ENCODE measurements at regions not wholly inside any gene's neighbourhood (a gene's known extent, or its start where the extent isn't known, plus 50 kb on each side); places are given as distances from the start of the nearest gene placed in this dataset.

DNA sequence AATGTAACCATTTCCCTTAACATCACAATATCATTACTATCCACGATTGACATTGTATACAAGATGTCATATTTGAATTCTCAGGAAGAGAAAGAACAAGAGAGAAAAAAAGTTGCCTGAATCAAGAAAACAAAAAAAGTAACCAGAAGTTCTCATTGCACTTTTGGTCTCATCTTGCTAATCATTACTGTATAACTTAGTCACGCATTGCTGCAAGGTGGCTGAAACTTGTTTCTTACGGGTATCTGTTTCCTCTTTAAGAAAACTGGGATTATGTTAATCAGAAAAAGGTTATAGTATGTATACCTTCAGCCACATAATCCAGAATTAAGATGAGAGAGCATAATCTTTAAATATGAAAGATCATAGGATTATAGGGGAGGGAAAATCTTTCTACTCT lies 639.7 kb upstream of the SYT4 start:
- peaks cover 10 to 23% of the 10 kb centered on the region in 2 experiments; a peak in 2 of 4 replicates for H3K9me3 ChIP-seq (ENCODE audit: control insufficient read depth in 1 of 2, insufficient read depth in 1 of 2, low read depth in 1 of 2, low read length in 2 of 2)
- CTCF ChIA-PET = no interaction called here
- H3K4me3 ChIP-seq (replicated peaks in 1 of 2; ENCODE audit: low read depth in 1 of 2, low read length in 2 of 2) = no peak overlapping the region
- no peak overlapping the region for H3K27ac ChIP-seq (ENCODE audit: low read depth, low read length)
- H3K36me3 ChIP-seq (ENCODE audit: control insufficient read depth in 1 of 2, insufficient read depth in 2 of 2, low read length in 2 of 2) = no peaks in the 10 kb centered on the region
- no peak overlapping the region for H3K9ac ChIP-seq (ENCODE audit: low read length)
- ATAC-seq = no peak
- no peak for DNase-seq (ENCODE audit: low read depth, low spot score)
- H3K79me2 ChIP-seq (ENCODE audit: insufficient read depth, low read length) = no peaks in the 10 kb centered on the region
- no peaks in the 10 kb centered on the region for H3K4me1 ChIP-seq (ENCODE audit: control insufficient read depth in 1 of 2, insufficient read depth in 2 of 2, low read length in 2 of 2)
- H4K20me1 ChIP-seq (ENCODE audit: insufficient read depth) = no peaks in the 10 kb centered on the region
- no peaks in the 10 kb centered on the region for H3K9me2 ChIP-seq (ENCODE audit: insufficient read depth)
- TF ChIP-seq CBX3 (IDR thresholded peaks at IDR 0.05; ENCODE audit: low read depth) (no peak), SP1 (IDR thresholded peaks at IDR 0.05; ENCODE audit: low read depth) (no peak), ZFX (IDR thresholded peaks at IDR 0.05) (no peak), POLR2A (IDR thresholded peaks at IDR 0.05; ENCODE audit: borderline replicate concordance, extremely low read depth, insufficient read depth, insufficient read length) (no peak), YY1 (IDR thresholded peaks at IDR 0.05; ENCODE audit: extremely low read depth, insufficient replicate concordance, low read depth, low read length) (no peak), SIN3A (IDR thresholded peaks at IDR 0.05; ENCODE audit: low read depth) (no peak), ELF1 (IDR thresholded peaks at IDR 0.05; ENCODE audit: borderline replicate concordance, low read depth) (no peak), TCF7L2 (IDR thresholded peaks at IDR 0.05; ENCODE audit: borderline replicate concordance, extremely low read depth, insufficient read depth, insufficient read length) (no peak), POLR2AphosphoS5 (IDR thresholded peaks at IDR 0.05; ENCODE audit: low read depth, low read length) (no peak), JUND (IDR thresholded peaks at IDR 0.05) (no peak), EZH2 (IDR thresholded peaks at IDR 0.05) (no peak), ZNF274 (IDR thresholded peaks at IDR 0.05; ENCODE audit: low read depth, low read length) (no peak)
- TF ChIP-seq, protein P1, sequence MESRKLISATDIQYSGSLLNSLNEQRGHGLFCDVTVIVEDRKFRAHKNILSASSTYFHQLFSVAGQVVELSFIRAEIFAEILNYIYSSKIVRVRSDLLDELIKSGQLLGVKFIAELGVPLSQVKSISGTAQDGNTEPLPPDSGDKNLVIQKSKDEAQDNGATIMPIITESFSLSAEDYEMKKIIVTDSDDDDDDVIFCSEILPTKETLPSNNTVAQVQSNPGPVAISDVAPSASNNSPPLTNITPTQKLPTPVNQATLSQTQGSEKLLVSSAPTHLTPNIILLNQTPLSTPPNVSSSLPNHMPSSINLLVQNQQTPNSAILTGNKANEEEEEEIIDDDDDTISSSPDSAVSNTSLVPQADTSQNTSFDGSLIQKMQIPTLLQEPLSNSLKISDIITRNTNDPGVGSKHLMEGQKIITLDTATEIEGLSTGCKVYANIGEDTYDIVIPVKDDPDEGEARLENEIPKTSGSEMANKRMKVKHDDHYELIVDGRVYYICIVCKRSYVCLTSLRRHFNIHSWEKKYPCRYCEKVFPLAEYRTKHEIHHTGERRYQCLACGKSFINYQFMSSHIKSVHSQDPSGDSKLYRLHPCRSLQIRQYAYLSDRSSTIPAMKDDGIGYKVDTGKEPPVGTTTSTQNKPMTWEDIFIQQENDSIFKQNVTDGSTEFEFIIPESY (IDR thresholded peaks at IDR 0.05; ENCODE audit: extremely low read depth, insufficient replicate concordance, low read length) = no peak
- TF ChIP-seq, protein P2, sequence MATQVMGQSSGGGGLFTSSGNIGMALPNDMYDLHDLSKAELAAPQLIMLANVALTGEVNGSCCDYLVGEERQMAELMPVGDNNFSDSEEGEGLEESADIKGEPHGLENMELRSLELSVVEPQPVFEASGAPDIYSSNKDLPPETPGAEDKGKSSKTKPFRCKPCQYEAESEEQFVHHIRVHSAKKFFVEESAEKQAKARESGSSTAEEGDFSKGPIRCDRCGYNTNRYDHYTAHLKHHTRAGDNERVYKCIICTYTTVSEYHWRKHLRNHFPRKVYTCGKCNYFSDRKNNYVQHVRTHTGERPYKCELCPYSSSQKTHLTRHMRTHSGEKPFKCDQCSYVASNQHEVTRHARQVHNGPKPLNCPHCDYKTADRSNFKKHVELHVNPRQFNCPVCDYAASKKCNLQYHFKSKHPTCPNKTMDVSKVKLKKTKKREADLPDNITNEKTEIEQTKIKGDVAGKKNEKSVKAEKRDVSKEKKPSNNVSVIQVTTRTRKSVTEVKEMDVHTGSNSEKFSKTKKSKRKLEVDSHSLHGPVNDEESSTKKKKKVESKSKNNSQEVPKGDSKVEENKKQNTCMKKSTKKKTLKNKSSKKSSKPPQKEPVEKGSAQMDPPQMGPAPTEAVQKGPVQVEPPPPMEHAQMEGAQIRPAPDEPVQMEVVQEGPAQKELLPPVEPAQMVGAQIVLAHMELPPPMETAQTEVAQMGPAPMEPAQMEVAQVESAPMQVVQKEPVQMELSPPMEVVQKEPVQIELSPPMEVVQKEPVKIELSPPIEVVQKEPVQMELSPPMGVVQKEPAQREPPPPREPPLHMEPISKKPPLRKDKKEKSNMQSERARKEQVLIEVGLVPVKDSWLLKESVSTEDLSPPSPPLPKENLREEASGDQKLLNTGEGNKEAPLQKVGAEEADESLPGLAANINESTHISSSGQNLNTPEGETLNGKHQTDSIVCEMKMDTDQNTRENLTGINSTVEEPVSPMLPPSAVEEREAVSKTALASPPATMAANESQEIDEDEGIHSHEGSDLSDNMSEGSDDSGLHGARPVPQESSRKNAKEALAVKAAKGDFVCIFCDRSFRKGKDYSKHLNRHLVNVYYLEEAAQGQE (IDR thresholded peaks at IDR 0.05; ENCODE audit: low read depth) = no peak
- TF ChIP-seq, protein P3, sequence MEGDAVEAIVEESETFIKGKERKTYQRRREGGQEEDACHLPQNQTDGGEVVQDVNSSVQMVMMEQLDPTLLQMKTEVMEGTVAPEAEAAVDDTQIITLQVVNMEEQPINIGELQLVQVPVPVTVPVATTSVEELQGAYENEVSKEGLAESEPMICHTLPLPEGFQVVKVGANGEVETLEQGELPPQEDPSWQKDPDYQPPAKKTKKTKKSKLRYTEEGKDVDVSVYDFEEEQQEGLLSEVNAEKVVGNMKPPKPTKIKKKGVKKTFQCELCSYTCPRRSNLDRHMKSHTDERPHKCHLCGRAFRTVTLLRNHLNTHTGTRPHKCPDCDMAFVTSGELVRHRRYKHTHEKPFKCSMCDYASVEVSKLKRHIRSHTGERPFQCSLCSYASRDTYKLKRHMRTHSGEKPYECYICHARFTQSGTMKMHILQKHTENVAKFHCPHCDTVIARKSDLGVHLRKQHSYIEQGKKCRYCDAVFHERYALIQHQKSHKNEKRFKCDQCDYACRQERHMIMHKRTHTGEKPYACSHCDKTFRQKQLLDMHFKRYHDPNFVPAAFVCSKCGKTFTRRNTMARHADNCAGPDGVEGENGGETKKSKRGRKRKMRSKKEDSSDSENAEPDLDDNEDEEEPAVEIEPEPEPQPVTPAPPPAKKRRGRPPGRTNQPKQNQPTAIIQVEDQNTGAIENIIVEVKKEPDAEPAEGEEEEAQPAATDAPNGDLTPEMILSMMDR (IDR thresholded peaks at IDR 0.05 in 2 of 3, conservative IDR thresholded peaks at IDR 0.05 in 1 of 3; ENCODE audit: borderline replicate concordance in 1 of 3, insufficient read depth in 1 of 3, low read depth in 2 of 3, low read length in 2 of 3) = no peak
- H3K27me3 ChIP-seq (ENCODE audit: insufficient read depth, low read length) = no peaks in the 10 kb centered on the region
- H3K4me2 ChIP-seq (ENCODE audit: low read length) = no peak overlapping the region
- intact Hi-C loops (cut with micrococcal nuclease) = no loop called here
- POLR2A ChIA-PET = no interaction called here
- RAD21 ChIA-PET (ENCODE audit: low non-redundant PET in 1 of 2, low total read pairs in 2 of 2, uncharacterized antibody in 2 of 2, unreplicated experiment in 2 of 2) = no interaction called here
- H2AFZ ChIP-seq (ENCODE audit: low read depth, low read length, poor library complexity, severe bottlenecking) = no peak overlapping the region
- no TSS peak for BruUV-seq (replicated peaks)

Data from HCT116 (cell line).